HEK293 (cell line): ENCODE measurements at regions not wholly inside any gene's neighbourhood (a gene's known extent, or its start where the extent isn't known, plus 50 kb on each side); places are given as distances from the start of the nearest gene placed in this dataset.

Source experiments
- BCL11A ChIP-seq: fragments of 450-650 bp; formaldehyde crosslinking; IDR thresholded peaks from 2 replicates; pipeline ENCODE4 v1.5.1; 2016; ENCODE audit warnings: low read depth, missing biosample characterization, missing genetic modification characterization
- ZNF670 ChIP-seq: fragments of 450-650 bp; formaldehyde crosslinking; IDR thresholded peaks from 2 replicates; pipeline ENCODE4 v1.5.1; 2016; ENCODE audit warnings: missing biosample characterization, missing genetic modification characterization, low read depth
- TF ChIP-seq, protein P1 (sequence below): fragments of 450-650 bp; formaldehyde crosslinking; IDR thresholded peaks from 2 replicates; pipeline ENCODE4 v1.5.1; 2016; ENCODE audit warnings: missing biosample characterization, missing genetic modification characterization
- TF ChIP-seq, protein P2 (sequence below): fragments of 450-650 bp; formaldehyde crosslinking; IDR thresholded peaks from 2 replicates; pipeline ENCODE4 v1.5.1; 2016; ENCODE audit warnings: missing biosample characterization, missing genetic modification characterization

DNA sequence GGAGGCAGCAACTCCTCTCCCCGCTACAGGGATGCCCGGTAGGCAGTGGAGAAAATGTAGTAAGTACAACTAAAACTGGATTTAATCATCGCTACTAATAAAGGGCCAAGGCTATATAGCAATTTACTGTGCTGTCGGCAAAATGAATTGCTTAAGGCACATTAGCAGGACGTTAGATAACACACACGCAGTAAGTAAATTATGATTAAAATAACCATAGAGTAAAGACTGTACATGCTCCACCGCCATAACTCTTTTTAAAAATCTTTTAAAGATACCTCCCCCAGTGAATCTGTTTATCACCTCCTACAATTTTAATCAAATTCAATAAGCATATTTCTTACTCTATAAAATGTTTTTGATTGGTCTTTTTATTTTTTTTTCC, 371.4 kb upstream of the MGMT start:
- no peak for TF ChIP-seq BCL11A
- TF ChIP-seq, protein P1, sequence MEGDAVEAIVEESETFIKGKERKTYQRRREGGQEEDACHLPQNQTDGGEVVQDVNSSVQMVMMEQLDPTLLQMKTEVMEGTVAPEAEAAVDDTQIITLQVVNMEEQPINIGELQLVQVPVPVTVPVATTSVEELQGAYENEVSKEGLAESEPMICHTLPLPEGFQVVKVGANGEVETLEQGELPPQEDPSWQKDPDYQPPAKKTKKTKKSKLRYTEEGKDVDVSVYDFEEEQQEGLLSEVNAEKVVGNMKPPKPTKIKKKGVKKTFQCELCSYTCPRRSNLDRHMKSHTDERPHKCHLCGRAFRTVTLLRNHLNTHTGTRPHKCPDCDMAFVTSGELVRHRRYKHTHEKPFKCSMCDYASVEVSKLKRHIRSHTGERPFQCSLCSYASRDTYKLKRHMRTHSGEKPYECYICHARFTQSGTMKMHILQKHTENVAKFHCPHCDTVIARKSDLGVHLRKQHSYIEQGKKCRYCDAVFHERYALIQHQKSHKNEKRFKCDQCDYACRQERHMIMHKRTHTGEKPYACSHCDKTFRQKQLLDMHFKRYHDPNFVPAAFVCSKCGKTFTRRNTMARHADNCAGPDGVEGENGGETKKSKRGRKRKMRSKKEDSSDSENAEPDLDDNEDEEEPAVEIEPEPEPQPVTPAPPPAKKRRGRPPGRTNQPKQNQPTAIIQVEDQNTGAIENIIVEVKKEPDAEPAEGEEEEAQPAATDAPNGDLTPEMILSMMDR (tag by site-specific recombination): no peak
- TF ChIP-seq, protein P2, sequence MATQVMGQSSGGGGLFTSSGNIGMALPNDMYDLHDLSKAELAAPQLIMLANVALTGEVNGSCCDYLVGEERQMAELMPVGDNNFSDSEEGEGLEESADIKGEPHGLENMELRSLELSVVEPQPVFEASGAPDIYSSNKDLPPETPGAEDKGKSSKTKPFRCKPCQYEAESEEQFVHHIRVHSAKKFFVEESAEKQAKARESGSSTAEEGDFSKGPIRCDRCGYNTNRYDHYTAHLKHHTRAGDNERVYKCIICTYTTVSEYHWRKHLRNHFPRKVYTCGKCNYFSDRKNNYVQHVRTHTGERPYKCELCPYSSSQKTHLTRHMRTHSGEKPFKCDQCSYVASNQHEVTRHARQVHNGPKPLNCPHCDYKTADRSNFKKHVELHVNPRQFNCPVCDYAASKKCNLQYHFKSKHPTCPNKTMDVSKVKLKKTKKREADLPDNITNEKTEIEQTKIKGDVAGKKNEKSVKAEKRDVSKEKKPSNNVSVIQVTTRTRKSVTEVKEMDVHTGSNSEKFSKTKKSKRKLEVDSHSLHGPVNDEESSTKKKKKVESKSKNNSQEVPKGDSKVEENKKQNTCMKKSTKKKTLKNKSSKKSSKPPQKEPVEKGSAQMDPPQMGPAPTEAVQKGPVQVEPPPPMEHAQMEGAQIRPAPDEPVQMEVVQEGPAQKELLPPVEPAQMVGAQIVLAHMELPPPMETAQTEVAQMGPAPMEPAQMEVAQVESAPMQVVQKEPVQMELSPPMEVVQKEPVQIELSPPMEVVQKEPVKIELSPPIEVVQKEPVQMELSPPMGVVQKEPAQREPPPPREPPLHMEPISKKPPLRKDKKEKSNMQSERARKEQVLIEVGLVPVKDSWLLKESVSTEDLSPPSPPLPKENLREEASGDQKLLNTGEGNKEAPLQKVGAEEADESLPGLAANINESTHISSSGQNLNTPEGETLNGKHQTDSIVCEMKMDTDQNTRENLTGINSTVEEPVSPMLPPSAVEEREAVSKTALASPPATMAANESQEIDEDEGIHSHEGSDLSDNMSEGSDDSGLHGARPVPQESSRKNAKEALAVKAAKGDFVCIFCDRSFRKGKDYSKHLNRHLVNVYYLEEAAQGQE (tag by site-specific recombination): no peak
- TF ChIP-seq ZNF670 (tag by site-specific recombination): no peak
